ENCODE measurements at regions not wholly inside any gene's neighbourhood (a gene's known extent, or its start where the extent isn't known, plus 50 kb on each side); places are given as distances from the start of the nearest gene placed in this dataset.

GRCh38 chr1:4203501-4203900 lies 303.4 kb upstream of the C1orf174 start:
- TF ChIP-seq, protein P1, sequence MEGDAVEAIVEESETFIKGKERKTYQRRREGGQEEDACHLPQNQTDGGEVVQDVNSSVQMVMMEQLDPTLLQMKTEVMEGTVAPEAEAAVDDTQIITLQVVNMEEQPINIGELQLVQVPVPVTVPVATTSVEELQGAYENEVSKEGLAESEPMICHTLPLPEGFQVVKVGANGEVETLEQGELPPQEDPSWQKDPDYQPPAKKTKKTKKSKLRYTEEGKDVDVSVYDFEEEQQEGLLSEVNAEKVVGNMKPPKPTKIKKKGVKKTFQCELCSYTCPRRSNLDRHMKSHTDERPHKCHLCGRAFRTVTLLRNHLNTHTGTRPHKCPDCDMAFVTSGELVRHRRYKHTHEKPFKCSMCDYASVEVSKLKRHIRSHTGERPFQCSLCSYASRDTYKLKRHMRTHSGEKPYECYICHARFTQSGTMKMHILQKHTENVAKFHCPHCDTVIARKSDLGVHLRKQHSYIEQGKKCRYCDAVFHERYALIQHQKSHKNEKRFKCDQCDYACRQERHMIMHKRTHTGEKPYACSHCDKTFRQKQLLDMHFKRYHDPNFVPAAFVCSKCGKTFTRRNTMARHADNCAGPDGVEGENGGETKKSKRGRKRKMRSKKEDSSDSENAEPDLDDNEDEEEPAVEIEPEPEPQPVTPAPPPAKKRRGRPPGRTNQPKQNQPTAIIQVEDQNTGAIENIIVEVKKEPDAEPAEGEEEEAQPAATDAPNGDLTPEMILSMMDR (IDR thresholded peaks at IDR 0.05): no peak
- no peak for TF ChIP-seq POLR2A (IDR thresholded peaks at IDR 0.05)
